Fibroblast of mammary gland (primary cell): ENCODE measurements at regions not wholly inside any gene's neighbourhood (a gene's known extent, or its start where the extent isn't known, plus 50 kb on each side); places are given as distances from the start of the nearest gene placed in this dataset.
A peak's percentile ranks its signal among the peaks of the same experiment; 100 is the strongest.
"Not testable (repeated sequence)": the region's sequence is repeated elsewhere in the genome, so short reads cannot be mapped to it uniquely, and the experiment has no call there.

ENCODE experiments used
- DNase-seq: peaks from one replicate; pipeline ENCODE4 v3.0.0-alpha.2; 2010; ENCODE audit warnings: low read depth
- H3K4me3 ChIP-seq: 2 replicates; pipeline ENCODE4 v1.5.1; 2011; ENCODE audit warnings: low read depth, mild to moderate bottlenecking, low read length, moderate library complexity; ENCODE audit not compliant: control insufficient read depth
- CTCF ChIP-seq: conservative IDR thresholded peaks from 2 replicates; pipeline ENCODE4 v1.5.1; 2011; ENCODE audit warnings: low read depth, low read length, inconsistent platforms; ENCODE audit not compliant: control insufficient read depth, insufficient read depth

GRCh38 chr10:118963341-118963740 lies 66.2 kb upstream of the NANOS1 start:
- DNase-seq = no peak
- H3K4me3 ChIP-seq = no peak overlapping the region
- no peak for TF ChIP-seq CTCF

GRCh38 chr10:118963933-118964332 lies 65.6 kb upstream of the NANOS1 start:
- no peak overlapping the region for H3K4me3 ChIP-seq
- TF ChIP-seq CTCF = no peak
- no peak for DNase-seq

- DNase-seq, H3K4me3 ChIP-seq: not testable (repeated sequence)
Observed at GRCh38 chr10:118964476-118964875, 65.0 kb upstream of the NANOS1 start.

- H3K4me3 ChIP-seq = no peak overlapping the region
- no peak for TF ChIP-seq CTCF
- DNase-seq = no peak
Observed at GRCh38 chr10:118965096-118965495, 64.4 kb upstream of the NANOS1 start.

GRCh38 chr10:118965645-118966044 lies 63.9 kb upstream of the NANOS1 start:
- no peak overlapping the region for H3K4me3 ChIP-seq
- TF ChIP-seq CTCF = no peak

GRCh38 chr10:118966076-118966849 lies 63.3 kb upstream of the NANOS1 start:
- TF ChIP-seq CTCF = no peak
- no peak overlapping the region for H3K4me3 ChIP-seq
- peak; percentile 21 for DNase-seq

More at GRCh38 chr10:118965645-118966044, 63.9 kb upstream of the NANOS1 start:
- no peak for DNase-seq

- no peak for DNase-seq
- TF ChIP-seq CTCF = no peak
- no peak overlapping the region for H3K4me3 ChIP-seq
Observed at GRCh38 chr10:118966850-118967125, 62.7 kb upstream of the NANOS1 start.
